NCI-H2171 treated with DMSO at 0.1 percent for 48 hours (cell line): ENCODE measurements at regions not wholly inside any gene's neighbourhood (a gene's known extent, or its start where the extent isn't known, plus 50 kb on each side); places are given as distances from the start of the nearest gene placed in this dataset.
A peak's percentile ranks its signal among the peaks of the same experiment; 100 is the strongest.

Experiments used
- DNase-seq: peaks from one replicate; lab custom pipeline; 2025; lab: John Stamatoyannopoulos, UW

GRCh38 chr1:221431068-221431651 is 310.7 kb downstream of the DUSP10 start:
- no peak for DNase-seq

- DNase-seq = no peak
Observed at GRCh38 chr1:221431961-221432360, 309.9 kb downstream of the DUSP10 start.

GRCh38 chr1:221435504-221435904 is 306.4 kb downstream of the DUSP10 start:
- peak; percentile 43 for DNase-seq

GRCh38 chr1:221437171-221437570 is 304.7 kb downstream of the DUSP10 start:
- no peak for DNase-seq

- no peak for DNase-seq
Observed at GRCh38 chr1:221437926-221438325, 304.0 kb downstream of the DUSP10 start.

GRCh38 chr1:221439008-221439746 is 302.7 kb downstream of the DUSP10 start:
- DNase-seq = no peak

GRCh38 chr1:221439747-221440501 is 302.0 kb downstream of the DUSP10 start:
- no peak for DNase-seq

- no peak for DNase-seq
Observed at GRCh38 chr1:221440658-221441057, 301.2 kb downstream of the DUSP10 start.

- DNase-seq = no peak
Observed at GRCh38 chr1:221442056-221442455, 299.8 kb downstream of the DUSP10 start.

GRCh38 chr1:221444346-221444745 is 297.5 kb downstream of the DUSP10 start:
- DNase-seq = no peak

- no peak for DNase-seq
Observed at GRCh38 chr1:221448585-221449175, 293.2 kb downstream of the DUSP10 start.

GRCh38 chr1:221449194-221449593 is 292.7 kb downstream of the DUSP10 start:
- no peak for DNase-seq

GRCh38 chr1:221449801-221450470 is 292.0 kb downstream of the DUSP10 start:
- DNase-seq = no peak

GRCh38 chr1:221451741-221452140 is 290.1 kb downstream of the DUSP10 start:
- no peak for DNase-seq

- DNase-seq = no peak
Observed at GRCh38 chr1:221454096-221454495, 287.8 kb downstream of the DUSP10 start.

GRCh38 chr1:221456918-221457317 is 285.0 kb downstream of the DUSP10 start:
- no peak for DNase-seq

GRCh38 chr1:221457685-221458446 is 284.0 kb downstream of the DUSP10 start:
- no peak for DNase-seq

- DNase-seq = peak; percentile 58
Observed at GRCh38 chr1:221458447-221459156, 283.3 kb downstream of the DUSP10 start.

- DNase-seq = no peak
Observed at GRCh38 chr1:221459558-221459957, 282.3 kb downstream of the DUSP10 start.

- DNase-seq = no peak
Observed at GRCh38 chr1:221462345-221462744, 279.5 kb downstream of the DUSP10 start.

- no peak for DNase-seq
Observed at GRCh38 chr1:221468546-221468945, 273.3 kb downstream of the DUSP10 start.
